BLaER1 treated with 17β-estradiol and CSF1 and Interleukin-3, amounts not matched to agents 10 nM and 100 nM (cell line): ENCODE measurements at regions not wholly inside any gene's neighbourhood (a gene's known extent, or its start where the extent isn't known, plus 50 kb on each side); places are given as distances from the start of the nearest gene placed in this dataset.

Experiments used
- H3K27ac ChIP-seq, 11 experiments: shearing (Covaris generic); formaldehyde crosslinking; 2 replicates each; pipeline ENCODE4 v1.8.1; 2022
- H3K27me3 ChIP-seq, 11 experiments: shearing (Covaris generic); formaldehyde crosslinking; 2 replicates each; pipeline ENCODE4 v1.8.1; 2022
- H3K36me3 ChIP-seq, 11 experiments: shearing (Covaris generic); formaldehyde crosslinking; 2 replicates each; pipeline ENCODE4 v1.8.1; 2022
- H3K4me1 ChIP-seq, 10 experiments: shearing (Covaris generic); formaldehyde crosslinking; 2 replicates each; pipeline ENCODE4 v1.8.1; 2022
- H3K4me2 ChIP-seq, 11 experiments: shearing (Covaris generic); formaldehyde crosslinking; 2 replicates each; pipeline ENCODE4 v1.8.1; 2022
- H3K4me3 ChIP-seq, 10 experiments: shearing (Covaris generic); formaldehyde crosslinking; 2 replicates each; pipeline ENCODE4 v1.8.1; 2022
- H3K9ac ChIP-seq, 11 experiments: shearing (Covaris generic); formaldehyde crosslinking; 2 replicates each; pipeline ENCODE4 v1.8.1; 2022
- H3K9me3 ChIP-seq, 11 experiments: shearing (Covaris generic); formaldehyde crosslinking; replicated peaks in 1 of 11; 2 replicates each; pipeline ENCODE4 v1.8.1; 2022
- H4K20me1 ChIP-seq, 11 experiments: shearing (Covaris generic); formaldehyde crosslinking; 2 replicates each; pipeline ENCODE4 v1.8.1; 2022
- Cebpa-rat ChIP-seq, 11 experiments: shearing (Covaris generic); IDR thresholded peaks; 2 replicates each; pipeline ENCODE4 v1.8.1; 2022

DNA sequence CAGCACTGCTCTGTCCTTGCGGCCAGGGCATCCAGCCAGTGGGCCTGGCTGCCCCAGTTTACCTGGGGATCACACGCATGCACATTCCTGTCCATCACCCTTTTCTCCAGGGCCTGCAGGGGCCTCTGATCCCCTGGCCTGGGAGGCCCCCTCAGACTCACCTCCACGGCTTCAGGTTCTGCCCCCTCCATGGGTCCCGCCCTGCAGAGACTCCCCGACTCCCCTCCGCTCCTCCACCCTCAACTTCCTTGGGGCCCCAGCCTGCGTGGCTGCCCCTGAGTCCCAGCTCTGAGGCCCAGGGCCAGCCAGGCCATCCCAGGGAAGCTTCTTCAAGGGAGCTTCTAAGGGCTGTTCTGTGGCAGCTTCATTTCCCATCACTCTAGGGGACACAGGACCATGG is 324.1 kb downstream of the TCERG1L start:
- Histone ChIP-seq H3K36me3 (no peaks in the 10 kb centered on the region), H3K27ac (peak overlapping the region in 6 of 11 experiments; percentile 21 to 45 (median 29); a peak in 8 of 22 replicates), H3K9ac (peak overlapping the region in 2 of 11 experiments; percentile 3 to 4; a peak in 2 of 22 replicates), H3K4me3 (no peak overlapping the region), H3K4me2 (peak overlapping the region in 9 of 11 experiments; percentile 70 to 90 (median 86); a peak in 17 of 22 replicates), H3K9me3 (peaks cover 9 to 15% (median 10%) of the 10 kb centered on the region in 11 experiments), H3K27me3 (no peaks in the 10 kb centered on the region), H3K4me1 (peaks cover 15 to 90% (median 84%) of the 10 kb centered on the region in 10 experiments), H4K20me1 (no peaks in the 10 kb centered on the region)
- no peak for TF ChIP-seq Cebpa-rat (IDR thresholded peaks at IDR 0.05)

DNA sequence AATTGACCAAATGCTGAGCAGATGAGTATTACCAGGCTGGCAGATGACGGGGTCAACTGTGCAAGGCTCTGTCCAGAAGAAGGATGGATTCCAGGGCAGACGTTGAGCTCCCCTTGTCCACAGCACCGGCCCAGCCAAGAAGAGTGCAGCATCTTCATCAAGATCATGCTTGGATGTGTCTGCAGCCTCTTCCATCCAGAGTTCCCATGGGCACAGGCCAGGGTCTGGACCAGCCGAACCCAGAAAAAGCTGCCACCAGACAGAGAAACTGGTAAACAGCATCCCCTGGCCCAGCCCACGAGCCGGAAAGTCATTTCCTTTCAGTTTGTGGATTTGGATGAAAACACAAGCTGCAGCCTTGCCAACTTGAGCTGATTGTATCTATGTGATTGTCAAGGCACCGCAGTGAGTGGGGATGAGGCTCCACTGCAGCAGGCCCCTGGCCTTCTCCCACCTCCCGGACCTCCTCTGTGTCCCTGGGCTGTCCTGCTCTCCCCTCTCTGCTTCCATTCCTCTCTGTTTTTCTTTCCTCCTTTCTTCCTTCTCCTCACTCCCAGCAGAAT is 321.8 kb downstream of the TCERG1L start:
- peak overlapping the region in 9 of 11 experiments; percentile 17 to 57 (median 36); a peak in 14 of 22 replicates for H3K9ac ChIP-seq
- H3K9me3 ChIP-seq: peaks cover 0 to 15% (median 0%) of the 10 kb centered on the region in 11 experiments; a peak in 3 of 22 replicates
- peak overlapping the region in 5 of 10 experiments; percentile 4 to 39 (median 29); a peak in 4 of 20 replicates for H3K4me3 ChIP-seq
- H4K20me1 ChIP-seq: no peaks in the 10 kb centered on the region
- peaks cover 15 to 83% (median 78%) of the 10 kb centered on the region in 10 experiments for H3K4me1 ChIP-seq
- H3K36me3 ChIP-seq: no peaks in the 10 kb centered on the region
- peak overlapping the region; percentile 39 to 90 (median 86) for H3K4me2 ChIP-seq
- peak overlapping the region in 8 of 11 experiments; percentile 39 to 70 (median 55); a peak in 15 of 22 replicates for H3K27ac ChIP-seq
- H3K27me3 ChIP-seq: no peaks in the 10 kb centered on the region
- TF ChIP-seq Cebpa-rat (IDR thresholded peaks at IDR 0.05): no peak

DNA sequence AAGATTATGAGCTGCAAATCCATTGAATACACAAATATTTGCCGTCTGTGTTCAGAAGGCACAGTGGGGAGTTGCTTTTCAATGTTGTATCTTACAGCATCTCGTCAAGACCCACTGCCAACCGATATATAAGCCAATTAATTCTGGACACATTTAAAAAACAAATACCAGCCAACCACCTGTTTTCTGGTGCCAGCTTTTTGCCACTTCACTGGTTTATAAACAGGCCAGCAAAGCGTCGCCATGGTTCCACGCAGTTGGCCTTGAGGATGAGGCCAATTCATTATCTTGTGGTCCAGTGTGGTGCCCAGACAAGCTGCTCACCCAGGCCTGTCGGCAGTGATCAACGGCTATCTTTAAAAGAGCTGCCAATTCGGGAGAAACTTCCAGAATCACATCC is 321.0 kb downstream of the TCERG1L start:
- H3K9me3 ChIP-seq: peaks cover 0 to 15% (median under 1%) of the 10 kb centered on the region in 11 experiments; a peak in 4 of 22 replicates
- peak overlapping the region in 9 of 11 experiments; percentile 70 to 90 (median 86); a peak in 18 of 22 replicates for H3K4me2 ChIP-seq

DNA sequence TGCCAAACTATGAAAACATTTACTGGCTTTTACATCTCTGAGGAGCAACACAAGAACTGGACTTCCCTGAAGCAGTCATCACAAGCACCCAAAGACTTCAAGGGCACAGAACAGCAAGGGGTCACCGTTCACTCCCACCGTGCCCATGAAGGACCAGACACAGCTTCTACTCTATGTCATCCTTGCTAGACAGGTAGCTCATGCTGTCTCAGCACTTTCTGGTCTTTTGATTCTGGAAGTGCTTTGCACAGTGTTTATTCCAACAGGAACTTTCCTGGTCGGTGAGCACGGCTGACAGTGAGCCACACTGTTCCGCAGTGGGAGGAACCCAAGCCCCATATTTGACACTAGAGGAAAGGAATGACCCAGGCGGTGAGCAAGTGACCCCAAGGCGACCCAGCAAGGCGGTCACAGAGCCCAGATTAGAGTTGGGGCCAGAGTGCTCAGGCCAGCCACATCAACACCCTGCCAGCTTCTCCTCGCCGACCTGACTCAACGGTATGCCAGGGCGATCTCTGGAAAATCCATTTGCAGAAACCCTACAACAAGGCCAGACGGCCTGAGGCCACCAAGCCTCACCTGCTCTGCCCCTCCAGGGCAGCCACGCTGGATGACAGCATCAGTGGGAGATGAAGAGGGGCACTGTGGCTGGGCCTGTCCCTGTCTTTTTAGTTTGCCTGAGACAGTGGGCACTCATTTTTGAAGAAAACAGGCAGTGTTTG is 318.6 kb downstream of the TCERG1L start:
- Histone ChIP-seq H3K36me3 (no peaks in the 10 kb centered on the region), H3K4me3 (no peak overlapping the region), H3K4me2 (0 out of 22 replicates have a peak overlapping the region, but pooled peaks of 4 of the 11 experiments have one; percentile 4 to 74 (median 18)), H4K20me1 (peaks cover 0 to 8% (median 0%) of the 10 kb centered on the region in 11 experiments; a peak in 7 of 22 replicates), H3K9ac (no peak overlapping the region), H3K27me3 (peaks cover 0 to 8% (median 0%) of the 10 kb centered on the region in 11 experiments; a peak in 5 of 22 replicates), H3K4me1 (peaks cover 37 to 82% (median 72%) of the 10 kb centered on the region in 10 experiments), H3K27ac (peak overlapping the region in 1 of 11 experiments; percentile 19; a peak in 1 of 22 replicates), H3K9me3 (peaks cover 0 to 23% (median 11%) of the 10 kb centered on the region in 11 experiments; a peak in 9 of 22 replicates)
- TF ChIP-seq Cebpa-rat (IDR thresholded peaks at IDR 0.05): no peak

More for the DNA sequence above, 321.0 kb downstream of the TCERG1L start:
- no peak overlapping the region for H3K4me3 ChIP-seq
- H3K9ac ChIP-seq: no peak overlapping the region
- H3K36me3 ChIP-seq: no peaks in the 10 kb centered on the region
- peak overlapping the region in 7 of 11 experiments; percentile 39 to 70 (median 55); a peak in 10 of 22 replicates for H3K27ac ChIP-seq
- no peaks in the 10 kb centered on the region for H4K20me1 ChIP-seq
- no peak for TF ChIP-seq Cebpa-rat (IDR thresholded peaks at IDR 0.05)
- H3K27me3 ChIP-seq: no peaks in the 10 kb centered on the region
- H3K4me1 ChIP-seq: peaks cover 20 to 85% (median 78%) of the 10 kb centered on the region in 10 experiments

DNA sequence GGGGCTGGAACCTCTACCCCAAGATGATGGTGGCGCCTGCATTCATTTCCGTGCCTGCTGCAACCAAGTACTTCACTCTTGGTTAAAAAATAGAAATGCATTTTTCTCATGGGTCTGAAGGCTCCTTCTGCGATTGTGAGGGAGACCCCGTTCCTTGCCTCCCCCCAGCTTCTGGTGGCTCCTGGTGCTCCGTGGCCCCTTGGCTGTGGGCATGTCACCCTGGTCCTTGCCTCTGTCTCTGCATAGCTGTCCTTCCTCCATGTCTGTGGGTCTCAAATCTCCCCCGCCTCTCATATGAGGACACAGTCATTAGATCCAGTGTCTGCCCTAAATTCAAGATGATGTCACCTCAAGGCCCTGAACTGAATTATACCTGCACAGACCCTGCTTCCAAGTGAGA is 317.9 kb downstream of the TCERG1L start:
- Histone ChIP-seq H3K4me1 (peaks cover 43 to 82% (median 72%) of the 10 kb centered on the region in 10 experiments), H3K27me3 (peaks cover 0 to 10% (median 2%) of the 10 kb centered on the region in 11 experiments; a peak in 13 of 22 replicates), H3K27ac (peak overlapping the region in 2 of 11 experiments; percentile 40 to 52; a peak in 1 of 22 replicates), H3K9ac (no peak overlapping the region), H3K4me3 (no peak overlapping the region), H4K20me1 (peaks cover 0 to 13% (median 0%) of the 10 kb centered on the region in 11 experiments; a peak in 7 of 22 replicates), H3K9me3 (peaks cover 0 to 23% (median 11%) of the 10 kb centered on the region in 11 experiments; a peak in 9 of 22 replicates), H3K36me3 (no peaks in the 10 kb centered on the region), H3K4me2 (peak overlapping the region in 5 of 11 experiments; percentile 4 to 81 (median 60); a peak in 7 of 22 replicates)
- TF ChIP-seq Cebpa-rat (IDR thresholded peaks at IDR 0.05): no peak

DNA sequence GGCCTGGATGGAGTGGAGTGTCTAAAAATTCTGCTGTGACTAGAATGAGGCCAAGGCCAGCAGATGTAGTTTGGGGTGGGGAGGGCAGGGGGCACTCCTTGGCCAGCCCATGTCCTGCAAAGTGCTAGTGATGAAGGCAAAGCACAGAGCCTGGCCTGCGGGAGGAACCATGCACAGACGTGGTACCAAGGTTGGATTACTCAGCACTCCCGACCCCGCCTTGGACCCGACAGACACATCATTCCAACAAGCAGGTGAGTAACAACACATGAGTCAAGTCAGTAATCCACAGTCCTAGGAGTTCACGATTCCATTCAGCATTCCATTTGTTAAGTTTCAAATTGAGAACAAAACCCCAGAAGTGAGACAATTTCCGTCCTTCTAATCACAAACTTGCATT is 317.3 kb downstream of the TCERG1L start:
- H3K4me2 ChIP-seq: peak overlapping the region in 9 of 11 experiments; percentile 58 to 81 (median 65); a peak in 16 of 22 replicates
- no peak overlapping the region for H3K4me3 ChIP-seq
- H3K9me3 ChIP-seq: peaks cover 0 to 23% (median 11%) of the 10 kb centered on the region in 11 experiments; a peak in 9 of 22 replicates
- peaks cover 42 to 80% (median 71%) of the 10 kb centered on the region in 10 experiments for H3K4me1 ChIP-seq
- peaks cover 0 to 16% (median 7%) of the 10 kb centered on the region in 11 experiments; a peak in 16 of 22 replicates for H3K27me3 ChIP-seq
- TF ChIP-seq Cebpa-rat (IDR thresholded peaks at IDR 0.05): no peak
- peaks cover 0 to 13% (median 0%) of the 10 kb centered on the region in 11 experiments; a peak in 7 of 22 replicates for H4K20me1 ChIP-seq
- peak overlapping the region in 4 of 11 experiments; percentile 5 to 52 (median 44); a peak in 4 of 22 replicates for H3K27ac ChIP-seq
- peak overlapping the region in 1 of 11 experiments; percentile 42; a peak in 1 of 22 replicates for H3K9ac ChIP-seq
- no peaks in the 10 kb centered on the region for H3K36me3 ChIP-seq

DNA sequence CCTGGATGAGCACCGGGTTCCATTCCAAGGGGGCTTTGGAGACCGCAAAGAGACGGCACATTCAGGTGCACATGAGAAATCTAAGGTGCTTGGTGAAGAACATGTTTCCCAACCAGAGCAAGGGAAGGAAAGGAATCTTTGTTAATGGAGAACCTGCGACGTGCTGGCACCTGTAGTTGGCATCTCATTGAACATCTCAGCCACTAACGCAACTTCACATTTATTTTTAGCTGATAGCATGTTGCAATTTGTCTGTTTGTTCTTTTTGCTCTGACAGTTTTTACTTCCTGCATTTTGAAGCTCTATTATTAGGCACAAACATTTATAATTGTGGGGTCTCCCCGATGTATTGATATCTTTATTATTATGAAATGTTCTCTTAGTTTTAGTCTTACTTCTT is 316.7 kb downstream of the TCERG1L start:
- Histone ChIP-seq H4K20me1 (peaks cover 0 to 13% (median 0%) of the 10 kb centered on the region in 11 experiments; a peak in 7 of 22 replicates), H3K4me3 (no peak overlapping the region), H3K4me1 (peaks cover 36 to 80% (median 65%) of the 10 kb centered on the region in 10 experiments), H3K27me3 (peaks cover 0 to 23% (median 13%) of the 10 kb centered on the region in 11 experiments; a peak in 17 of 22 replicates), H3K9me3 (peaks cover 0 to 23% (median 11%) of the 10 kb centered on the region in 11 experiments; a peak in 9 of 22 replicates), H3K9ac (peak overlapping the region in 1 of 11 experiments; percentile 42; a peak in 1 of 22 replicates), H3K4me2 (peak overlapping the region; percentile 58 to 81 (median 65)), H3K27ac (peak overlapping the region in 7 of 11 experiments; percentile 5 to 52 (median 40); a peak in 7 of 22 replicates), H3K36me3 (no peaks in the 10 kb centered on the region)
- peak in 2 of 11 experiments; percentile 33 to 52; a peak in 3 of 22 replicates for TF ChIP-seq Cebpa-rat (IDR thresholded peaks at IDR 0.05)
